H1 (cell line): ENCODE measurements at regions not wholly inside any gene's neighbourhood (a gene's known extent, or its start where the extent isn't known, plus 50 kb on each side); places are given as distances from the start of the nearest gene placed in this dataset.

Experiments
- CTCF ChIA-PET: fragments of 300-600 bp; sonication (Branson Sonifier 250); formaldehyde crosslinking; loops from one replicate; lab custom pipeline; 2021; ENCODE audit not compliant: partially characterized antibody; lab: Charles Lee
- POLR2A ChIA-PET: fragments of 300-600 bp; sonication (Branson Sonifier 250); formaldehyde crosslinking; loops from one replicate; lab custom pipeline; 2021; ENCODE audit warnings: inconsistent platforms; ENCODE audit not compliant: partially characterized antibody; lab: Charles Lee
- DNase-seq, 2 experiments: peaks; one replicate each; pipeline versions ENCODE4 v3.0.0 to v3.0.0-alpha.2; 2010 to 2022; ENCODE audit warnings: low spot score in 2 of 2, low read depth in 1 of 2, mixed read lengths in 1 of 2
- FAIRE-seq: peaks from 2 replicates; lab custom pipeline; 2011; peaks lifted over from hg19 to GRCh38; lab: Jason Lieb, UNC
- H2AFZ ChIP-seq: 2 replicates; pipeline ENCODE4 v1.8.1; 2012; ENCODE audit warnings: low read length, inconsistent platforms
- H2AK5ac ChIP-seq: 2 replicates; pipeline ENCODE4 v1.6.1; 2013; ENCODE audit warnings: low read depth, low read length
- H2BK120ac ChIP-seq: replicated peaks from 2 replicates; pipeline ENCODE3; 2013; ENCODE audit warnings: low read depth, low read length, inconsistent platforms
- H2BK12ac ChIP-seq: 2 replicates; pipeline ENCODE4 v1.6.1; 2013; ENCODE audit warnings: low read depth, low read length
- H2BK15ac ChIP-seq: 2 replicates; pipeline ENCODE4 v1.6.1; 2013; ENCODE audit warnings: low read length
- H2BK20ac ChIP-seq: 2 replicates; pipeline ENCODE4 v1.6.1; 2013; ENCODE audit warnings: low read length
- H2BK5ac ChIP-seq: 2 replicates; pipeline ENCODE4 v1.6.1; 2013; ENCODE audit warnings: low read depth, low read length
- H3K14ac ChIP-seq: 2 replicates; pipeline ENCODE4 v1.6.1; 2013; ENCODE audit warnings: inconsistent platforms; ENCODE audit not compliant: insufficient read length
- H3K18ac ChIP-seq: 2 replicates; pipeline ENCODE4 v1.6.1; 2013; ENCODE audit warnings: low read length; ENCODE audit errors: extremely low read depth
- H3K23ac ChIP-seq: 2 replicates; pipeline ENCODE4 v1.6.1; 2013; ENCODE audit warnings: inconsistent platforms; ENCODE audit not compliant: insufficient read length
- H3K23me2 ChIP-seq: 2 replicates; pipeline ENCODE4 v1.6.1; 2013; ENCODE audit warnings: low read depth, low read length
- H3K27ac ChIP-seq: 2 replicates; pipeline ENCODE4 v1.6.1; 2011; ENCODE audit warnings: low read depth, low read length, inconsistent platforms
- H3K27me3 ChIP-seq, 4 experiments: replicated peaks in 1 of 4; 1 replicate in 1 of 4; 2 replicates in 3 of 4; pipeline versions ENCODE4 v1.6.1 to v1.8.1; 2011 to 2013; ENCODE audit warnings: low read length in 3 of 4, mild to moderate bottlenecking in 3 of 4, inconsistent platforms in 2 of 4, mixed read lengths in 2 of 4, moderate library complexity in 1 of 4; ENCODE audit not compliant: control insufficient read depth in 3 of 4, insufficient read depth in 3 of 4; ENCODE audit errors: extremely low read depth in 1 of 4
- H3K36me3 ChIP-seq, 4 experiments: 2 replicates each; pipeline versions ENCODE4 v1.6.1 to v1.8.1; 2011 to 2013; ENCODE audit warnings: mild to moderate bottlenecking in 4 of 4, low read length in 3 of 4, moderate library complexity in 2 of 4, control low read depth in 1 of 4, inconsistent platforms in 1 of 4; ENCODE audit not compliant: insufficient read depth in 4 of 4, control insufficient read depth in 2 of 4
- H3K4ac ChIP-seq: replicated peaks from 2 replicates; pipeline ENCODE3; 2013; ENCODE audit warnings: low read length, low read depth, mixed read lengths, inconsistent platforms; ENCODE audit not compliant: insufficient read length
- H3K4me1 ChIP-seq, 4 experiments: replicated peaks in 1 of 4; 1 replicate in 1 of 4; 2 replicates in 3 of 4; pipeline versions ENCODE4 v1.6.1 to v1.8.1; 2011 to 2013; ENCODE audit warnings: low read length in 3 of 4, inconsistent platforms in 2 of 4, mixed read lengths in 1 of 4; ENCODE audit not compliant: insufficient read depth in 4 of 4, control insufficient read depth in 3 of 4
- H3K4me2 ChIP-seq, 2 experiments: 2 replicates each; pipeline versions ENCODE4 v1.6.1 to v1.8.1; 2011 to 2013; ENCODE audit warnings: low read depth in 2 of 2, low read length in 2 of 2, control low read depth in 1 of 2, inconsistent platforms in 1 of 2, mild to moderate bottlenecking in 1 of 2; ENCODE audit not compliant: insufficient read depth in 1 of 2
- H3K4me3 ChIP-seq, 4 experiments: fragments of 200-600, 300-600 bp in 1 of 4; sonication (generic), shearing (Covaris generic), sonication (Bioruptor Twin) in 1 of 4; 2 replicates each; pipeline versions ENCODE4 v1.5.1 to v1.8.1; 2011 to 2016; ENCODE audit warnings: low read length in 4 of 4, low read depth in 3 of 4, control low read depth in 2 of 4, inconsistent platforms in 2 of 4, mild to moderate bottlenecking in 2 of 4, mixed read lengths in 1 of 4, moderate library complexity in 1 of 4; ENCODE audit not compliant: insufficient read depth in 2 of 4; ENCODE audit errors: extremely low read depth in 1 of 4
- H3K56ac ChIP-seq: replicated peaks from 2 replicates; pipeline ENCODE3; 2013; ENCODE audit warnings: low read depth, mild to moderate bottlenecking, mixed read lengths, low read length, inconsistent platforms; ENCODE audit not compliant: insufficient read length
- H3K79me1 ChIP-seq: 2 replicates; pipeline ENCODE4 v1.6.1; 2013; ENCODE audit warnings: low read depth, low read length, control low read depth
- H3K79me2 ChIP-seq, 2 experiments: 2 replicates each; pipeline versions ENCODE4 v1.6.1 to v1.8.1; 2012 to 2013; ENCODE audit warnings: low read length in 2 of 2, mild to moderate bottlenecking in 2 of 2, inconsistent platforms in 1 of 2; ENCODE audit not compliant: insufficient read depth in 2 of 2, control insufficient read depth in 1 of 2
- H3K9ac ChIP-seq, 4 experiments: replicated peaks in 1 of 4; 1 replicate in 1 of 4; 2 replicates in 3 of 4; pipeline versions ENCODE4 v1.6.1 to v1.8.1; 2011 to 2013; ENCODE audit warnings: low read depth in 3 of 4, low read length in 3 of 4, control low read depth in 2 of 4, mild to moderate bottlenecking in 2 of 4, moderate library complexity in 2 of 4, inconsistent platforms in 1 of 4; ENCODE audit errors: extremely low read depth in 1 of 4
- H3K9me3 ChIP-seq, 2 experiments: 2 replicates each; pipeline versions ENCODE4 v1.6.1 to v1.8.1; 2012 to 2013; ENCODE audit warnings: mild to moderate bottlenecking in 2 of 2, moderate library complexity in 2 of 2, control low read depth in 1 of 2, inconsistent platforms in 1 of 2, low read depth in 1 of 2, low read length in 1 of 2, mixed read lengths in 1 of 2; ENCODE audit not compliant: insufficient read depth in 2 of 2
- H4K20me1 ChIP-seq, 2 experiments: replicated peaks in 1 of 2; 2 replicates each; pipeline versions ENCODE3 to v1.8.1; 2011 to 2013; ENCODE audit warnings: inconsistent platforms in 2 of 2, low read length in 2 of 2, mild to moderate bottlenecking in 1 of 2; ENCODE audit not compliant: insufficient read depth in 2 of 2, control insufficient read depth in 1 of 2
- H4K5ac ChIP-seq: 2 replicates; pipeline ENCODE4 v1.6.1; 2013; ENCODE audit warnings: low read length, low read depth, mixed read lengths, inconsistent platforms; ENCODE audit not compliant: insufficient read length
- H4K8ac ChIP-seq: 2 replicates; pipeline ENCODE4 v1.8.0; 2013; ENCODE audit warnings: mild to moderate bottlenecking, moderate library complexity, low read length, inconsistent platforms; ENCODE audit not compliant: insufficient read depth; ENCODE audit errors: extremely low read depth
- H4K91ac ChIP-seq: replicated peaks from 2 replicates; pipeline ENCODE3; 2013; ENCODE audit warnings: low read length, mixed read lengths, inconsistent platforms; ENCODE audit not compliant: insufficient read length
- ASH2L ChIP-seq: fragments of 200-600, 300-600 bp; sonication (generic); IDR thresholded peaks from one replicate; pipeline ENCODE4 v1.7.1; 2017; ENCODE audit warnings: low read length
- ATF3 ChIP-seq: IDR thresholded peaks from 2 replicates; pipeline ENCODE4 v1.6.1; 2011; ENCODE audit warnings: low read depth, mild to moderate bottlenecking, low read length; ENCODE audit not compliant: insufficient read depth
- EGR1 ChIP-seq: IDR thresholded peaks from 2 replicates; pipeline ENCODE4 v1.6.1; 2011; ENCODE audit warnings: low read depth, low read length, borderline replicate concordance
- FOSL1 ChIP-seq: IDR thresholded peaks from 2 replicates; pipeline ENCODE4 v1.6.1; 2011; ENCODE audit warnings: mild to moderate bottlenecking, low read depth, low read length, moderate library complexity; ENCODE audit not compliant: insufficient read depth
- JUN ChIP-seq: IDR thresholded peaks from 2 replicates; pipeline ENCODE4 v1.6.1; 2011; ENCODE audit warnings: low read depth, mild to moderate bottlenecking, improper control_type of control experiment, low read length
- NRF1 ChIP-seq: IDR thresholded peaks from 2 replicates; pipeline ENCODE4 v1.6.1; 2011; ENCODE audit warnings: mild to moderate bottlenecking, low read depth, low read length, improper control_type of control experiment
- POLR2AphosphoS5 ChIP-seq: IDR thresholded peaks from 2 replicates; pipeline ENCODE4 v1.6.1; 2011; ENCODE audit warnings: low read depth, low read length
- RAD21 ChIP-seq, 2 experiments: IDR thresholded peaks in 1 of 2; conservative IDR thresholded peaks in 1 of 2; 2 replicates each; pipeline ENCODE4 v1.6.1; 2011; ENCODE audit warnings: low read depth in 2 of 2, low read length in 2 of 2, improper control_type of control experiment in 1 of 2, inconsistent platforms in 1 of 2, mild to moderate bottlenecking in 1 of 2, moderate library complexity in 1 of 2
- TAF1 ChIP-seq: IDR thresholded peaks from 2 replicates; pipeline ENCODE4 v1.6.1; 2011; ENCODE audit warnings: mild to moderate bottlenecking, low read depth, low read length
- TAF7 ChIP-seq: optimal IDR thresholded peaks from 2 replicates; pipeline ENCODE3; 2011; ENCODE audit warnings: low read depth, mild to moderate bottlenecking, inconsistent platforms, low read length, moderate library complexity, borderline replicate concordance
- USF2 ChIP-seq: IDR thresholded peaks from 2 replicates; pipeline ENCODE4 v1.6.1; 2011; ENCODE audit warnings: low read length, improper control_type of control experiment
- ZNF274 ChIP-seq: IDR thresholded peaks from 2 replicates; pipeline ENCODE4 v1.7.0; 2012; ENCODE audit warnings: low read length, borderline replicate concordance; ENCODE audit errors: extremely low read depth
- WGBS, 2 experiments: shearing (Covaris generic) in 1 of 2; methylation state at CpG; one replicate each; pipeline versions ENCODE4 v1.1.6 to v1.1.7; 2013 to 2015; ENCODE audit warnings: low lambda C conversion rate in 2 of 2, mixed read lengths in 2 of 2, inconsistent platforms in 1 of 2, low coverage in 1 of 2, missing lambda C conversion rate in 1 of 2; ENCODE audit not compliant: insufficient replicate concordance in 2 of 2, insufficient coverage in 1 of 2, insufficient read length in 1 of 2; ENCODE audit errors: extremely low coverage in 1 of 2, missing lambda C conversion rate in 1 of 2; 5-methylcytosine and 5-hydroxymethylcytosine counted together

DNA sequence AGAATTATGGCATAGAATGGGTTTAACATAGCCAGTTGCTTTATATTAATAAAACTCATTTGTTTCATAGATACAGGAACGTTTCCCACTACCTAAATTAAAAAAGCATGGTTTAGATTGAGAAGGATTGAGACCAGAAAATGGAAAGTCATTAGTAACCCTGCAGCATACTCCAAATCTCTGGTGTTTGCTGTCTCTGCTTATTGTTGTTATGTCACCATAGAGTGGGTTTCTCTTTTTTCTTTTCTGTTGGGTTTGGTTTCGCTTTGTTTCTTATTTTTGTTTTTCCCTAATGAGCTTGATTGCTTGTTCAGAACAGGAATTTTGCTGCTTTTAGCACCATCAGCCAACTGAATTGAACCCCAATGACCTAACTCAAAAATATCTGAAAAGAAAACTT is 1034.8 kb downstream of the MAT2B start:
- Histone ChIP-seq H2BK5ac (no peak overlapping the region), H3K27ac (no peak overlapping the region), H2AFZ (no peak overlapping the region), H2BK15ac (no peak overlapping the region), H4K20me1 (no peaks in the 10 kb centered on the region), H3K23ac (no peak overlapping the region), H3K56ac (no peak overlapping the region), H3K27me3 (no peaks in the 10 kb centered on the region), H3K4me2 (no peak overlapping the region), H3K79me1 (no peaks in the 10 kb centered on the region), H3K36me3 (no peaks in the 10 kb centered on the region), H3K4ac (no peak overlapping the region), H2AK5ac (no peak overlapping the region), H3K4me3 (no peak overlapping the region), H3K18ac (no peak overlapping the region), H4K8ac (no peak overlapping the region), H3K9me3 (no peaks in the 10 kb centered on the region), H3K14ac (no peak overlapping the region), H3K9ac (peak overlapping the region in 1 of 4 experiments; percentile 34; a peak in 1 of 7 replicates), H4K5ac (no peak overlapping the region), H3K23me2 (no peaks in the 10 kb centered on the region; the same call in 1 of the 2 replicates), H2BK120ac (no peak overlapping the region), H3K4me1 (no peaks in the 10 kb centered on the region), H2BK12ac (no peak overlapping the region), H2BK20ac (no peak overlapping the region), H3K79me2 (no peaks in the 10 kb centered on the region), H4K91ac (no peak overlapping the region)
- CTCF ChIA-PET: interaction anchor here (0.6 kb wide), 2 partner anchors 111 to 1323 kb away, joined by 4 to 5 read pairs; no protein-coding TSS in a partner anchor
- DNase-seq (no peak), FAIRE-seq (no peak)
- POLR2A ChIA-PET: no interaction called here
- 76% methylated on average over 2 of the region's 2 CpGs; no CpG with 5 or more reads in 1 of the 2 experiments for WGBS, 2 experiments
- TF ChIP-seq TAF7 (no peak), JUN (no peak), EGR1 (no peak), FOSL1 (no peak), RAD21 (IDR thresholded peaks at IDR 0.05 in 1 of 2, conservative IDR thresholded peaks at IDR 0.05 in 1 of 2; ENCODE audit: low read depth in 2 of 2, low read length in 2 of 2) (no peak), ATF3 (no peak), ASH2L (no peak), POLR2AphosphoS5 (no peak), TAF1 (no peak), USF2 (no peak), NRF1 (no peak), ZNF274 (no peak)
